GM23338 (cell line): ENCODE measurements at regions not wholly inside any gene's neighbourhood (a gene's known extent, or its start where the extent isn't known, plus 50 kb on each side); places are given as distances from the start of the nearest gene placed in this dataset.

Experiments
- ATAC-seq: fragments of 200-7000 bp; cut with Tn5 transposase; 3 replicates; pipeline ENCODE4 v1.9.1; 2020
- DNase-seq: peaks from one replicate; pipeline ENCODE4 v3.0.0-alpha.2; 2015; ENCODE audit warnings: low spot score
- H2AFZ ChIP-seq: fragments of 200-600 bp; sonication (generic); 2 replicates; pipeline ENCODE4 v1.8.0; 2016; ENCODE audit warnings: antibody characterized with exemption, mild to moderate bottlenecking, moderate library complexity
- H3F3A ChIP-seq: fragments of 200-600 bp; sonication (generic); replicated peaks from 2 replicates; pipeline ENCODE4 v1.8.0; 2017; ENCODE audit warnings: antibody characterized with exemption, mixed run types, low read depth
- H3K27ac ChIP-seq: fragments of 200-600 bp; sonication (generic); 2 replicates; pipeline ENCODE4 v1.6.1; 2016; ENCODE audit warnings: low read depth
- H3K27me3 ChIP-seq: fragments of 200-600 bp; sonication (generic); 2 replicates; pipeline ENCODE4 v1.8.0; 2016; ENCODE audit warnings: mild to moderate bottlenecking, mixed run types, moderate library complexity; ENCODE audit not compliant: insufficient read depth
- H3K36me3 ChIP-seq: fragments of 200-600 bp; sonication (generic); 2 replicates; pipeline ENCODE4 v1.8.0; 2016; ENCODE audit warnings: mild to moderate bottlenecking; ENCODE audit not compliant: insufficient read depth
- H3K4me1 ChIP-seq: fragments of 200-600 bp; sonication (generic); 2 replicates; pipeline ENCODE4 v1.8.0; 2016; ENCODE audit warnings: mild to moderate bottlenecking, moderate library complexity; ENCODE audit not compliant: insufficient read depth
- H3K4me2 ChIP-seq: fragments of 200-600 bp; sonication (generic); 2 replicates; pipeline ENCODE4 v1.7.1; 2017; ENCODE audit warnings: mixed run types
- H3K4me3 ChIP-seq: fragments of 200-600 bp; sonication (generic); 2 replicates; pipeline ENCODE4 v1.6.1; 2016; ENCODE audit warnings: mixed run types
- H3K79me2 ChIP-seq: fragments of 200-600 bp; sonication (generic); replicated peaks from 2 replicates; pipeline ENCODE4 v1.8.0; 2017; ENCODE audit warnings: mild to moderate bottlenecking; ENCODE audit not compliant: insufficient read depth
- H3K9me2 ChIP-seq: fragments of 200-600 bp; sonication (generic); 2 replicates; pipeline ENCODE4 v1.8.0; 2017; ENCODE audit not compliant: insufficient read depth
- H4K20me1 ChIP-seq: fragments of 200-600 bp; sonication (generic); replicated peaks from 2 replicates; pipeline ENCODE4 v1.8.0; 2017; ENCODE audit warnings: mild to moderate bottlenecking; ENCODE audit not compliant: insufficient read depth
- H3K27ac Mint-ChIP-seq: 2 replicates; pipeline ENCODE4 v1.8.0; 2020; ENCODE audit warnings: inconsistent platforms, mild to moderate bottlenecking, moderate library complexity, mixed read lengths
- H3K27me3 Mint-ChIP-seq: 3 replicates; pipeline ENCODE4 v1.8.0; 2022; ENCODE audit warnings: low read depth, mild to moderate bottlenecking, moderate library complexity, mixed read lengths, inconsistent platforms; ENCODE audit not compliant: insufficient read depth, poor library complexity
- H3K36me3 Mint-ChIP-seq: 3 replicates; pipeline ENCODE4 v1.8.0; 2021; ENCODE audit warnings: low read depth, mild to moderate bottlenecking, inconsistent platforms, moderate library complexity, mixed read lengths
- H3K4me1 Mint-ChIP-seq: 3 replicates; pipeline ENCODE4 v1.8.0; 2020; ENCODE audit warnings: mild to moderate bottlenecking, inconsistent platforms, mixed read lengths
- H3K4me3 Mint-ChIP-seq: 3 replicates; pipeline ENCODE4 v1.8.0; 2021; ENCODE audit warnings: moderate library complexity, mild to moderate bottlenecking, inconsistent platforms, mixed read lengths
- H3K9me3 Mint-ChIP-seq: 3 replicates; pipeline ENCODE4 v1.8.0; 2020; ENCODE audit warnings: moderate library complexity, mild to moderate bottlenecking, inconsistent platforms, mixed read lengths
- CREB1 ChIP-seq: fragments of 250-450 bp; sonication (Bioruptor Pico); IDR thresholded peaks from 2 replicates; pipeline ENCODE4 v1.5.0; 2020; ENCODE audit warnings: low read depth, mild to moderate bottlenecking, moderate library complexity
- EZH2 ChIP-seq: fragments of 200-600 bp; sonication (generic); IDR thresholded peaks from one replicate; pipeline ENCODE4 v1.8.0; 2017; ENCODE audit warnings: antibody characterized with exemption, mild to moderate bottlenecking, low read depth; ENCODE audit not compliant: unreplicated experiment
- EZH2phosphoT487 ChIP-seq: fragments of 200-600 bp; sonication (generic); IDR thresholded peaks from one replicate; pipeline ENCODE4 v1.8.1; 2018; ENCODE audit warnings: antibody characterized with exemption; ENCODE audit not compliant: unreplicated experiment
- JUNB ChIP-seq: IDR thresholded peaks from one replicate; pipeline ENCODE4 v1.6.1; 2016; ENCODE audit warnings: antibody characterized with exemption; ENCODE audit not compliant: unreplicated experiment
- NANOG ChIP-seq: IDR thresholded peaks from 2 replicates; pipeline ENCODE4 v1.6.1; 2016; ENCODE audit warnings: antibody characterized with exemption, borderline replicate concordance
- REST ChIP-seq: IDR thresholded peaks from one replicate; pipeline ENCODE4 v1.6.1; 2018; ENCODE audit warnings: antibody characterized with exemption; ENCODE audit not compliant: unreplicated experiment
- STAT1 ChIP-seq: IDR thresholded peaks from one replicate; pipeline ENCODE4 v1.6.1; 2016; ENCODE audit warnings: antibody characterized with exemption; ENCODE audit not compliant: unreplicated experiment
- ZNF331 ChIP-seq: fragments of 250-450 bp; sonication (Bioruptor Pico); IDR thresholded peaks from 2 replicates; pipeline ENCODE4 v1.5.0; 2020; ENCODE audit warnings: low read depth, mild to moderate bottlenecking, moderate library complexity

GRCh38 chr2:12244070-12244469 is 472.7 kb upstream of the TRIB2 start:
- H3K4me3 ChIP-seq = no peak overlapping the region
- no peak overlapping the region for H3K4me2 ChIP-seq
- Mint-ChIP-seq H3K27ac (no peak overlapping the region), H3K36me3 (no peaks in the 10 kb centered on the region), H3K4me1 (no peaks in the 10 kb centered on the region), H3K27me3 (peaks cover 2% of the 10 kb centered on the region), H3K9me3 (no peaks in the 10 kb centered on the region), H3K4me3 (no peak overlapping the region)
- no peaks in the 10 kb centered on the region for H3K27me3 ChIP-seq
- no peaks in the 10 kb centered on the region for H3K4me1 ChIP-seq
- TF ChIP-seq STAT1 (no peak), ZNF331 (CRISPR knock-in tag) (no peak), CREB1 (CRISPR knock-in tag) (no peak), NANOG (no peak), JUNB (no peak), EZH2 (no peak)
- H4K20me1 ChIP-seq = no peaks in the 10 kb centered on the region
- no peaks in the 10 kb centered on the region for H3K79me2 ChIP-seq
- H2AFZ ChIP-seq = no peak overlapping the region
- no peak overlapping the region for H3K27ac ChIP-seq
- ATAC-seq = no peak
- no peaks in the 10 kb centered on the region for H3F3A ChIP-seq
- H3K36me3 ChIP-seq = no peaks in the 10 kb centered on the region
- no peaks in the 10 kb centered on the region for H3K9me2 ChIP-seq
- no peak for DNase-seq

GRCh38 chr2:12251121-12251520 is 465.6 kb upstream of the TRIB2 start:
- Mint-ChIP-seq H3K27me3 (no peaks in the 10 kb centered on the region), H3K9me3 (no peaks in the 10 kb centered on the region), H3K4me3 (no peak overlapping the region), H3K27ac (no peak overlapping the region), H3K36me3 (no peaks in the 10 kb centered on the region), H3K4me1 (peaks cover 14% of the 10 kb centered on the region)
- no peak for TF ChIP-seq REST
- TF ChIP-seq CREB1 (CRISPR knock-in tag) = no peak
- no peak for TF ChIP-seq ZNF331 (CRISPR knock-in tag)
- Histone ChIP-seq H3K9me2 (peaks cover 4% of the 10 kb centered on the region; the same call in 1 of the 2 replicates), H3K4me3 (no peak overlapping the region), H4K20me1 (no peaks in the 10 kb centered on the region), H3K27me3 (no peaks in the 10 kb centered on the region), H3K79me2 (no peaks in the 10 kb centered on the region), H3K4me2 (no peak overlapping the region), H2AFZ (no peak overlapping the region), H3F3A (no peaks in the 10 kb centered on the region), H3K27ac (no peak overlapping the region), H3K4me1 (peaks cover 17% of the 10 kb centered on the region), H3K36me3 (no peaks in the 10 kb centered on the region)
- DNase-seq (no peak), ATAC-seq (no peak)

- Histone ChIP-seq H2AFZ (no peak overlapping the region), H3K27ac (no peak overlapping the region), H4K20me1 (no peaks in the 10 kb centered on the region), H3F3A (no peaks in the 10 kb centered on the region), H3K4me1 (peaks cover 20% of the 10 kb centered on the region), H3K9me2 (peaks cover 4% of the 10 kb centered on the region; the same call in 1 of the 2 replicates), H3K36me3 (no peaks in the 10 kb centered on the region), H3K4me3 (no peak overlapping the region), H3K4me2 (no peak overlapping the region), H3K79me2 (no peaks in the 10 kb centered on the region), H3K27me3 (no peaks in the 10 kb centered on the region)
- H3K27me3 Mint-ChIP-seq = no peaks in the 10 kb centered on the region
- no peak overlapping the region for H3K4me3 Mint-ChIP-seq
- ATAC-seq (no peak), DNase-seq (no peak)
- H3K27ac Mint-ChIP-seq = no peak overlapping the region
- no peaks in the 10 kb centered on the region for H3K36me3 Mint-ChIP-seq
- H3K4me1 Mint-ChIP-seq = peaks cover 16% of the 10 kb centered on the region
- no peaks in the 10 kb centered on the region; the same call in 2 of the 3 replicates for H3K9me3 Mint-ChIP-seq
- no peak for TF ChIP-seq EZH2phosphoT487
These were observed 465.0 kb upstream of the TRIB2 start for GRCh38 chr2:12251749-12252148.
